Lower leg skin (tissue), 3 donors: ENCODE measurements at regions not wholly inside any gene's neighbourhood (a gene's known extent, or its start where the extent isn't known, plus 50 kb on each side); places are given as distances from the start of the nearest gene placed in this dataset.

Experiments
- CTCF ChIP-seq, 3 donors: fragments of 450-650 bp; IDR thresholded peaks; one replicate each; pipeline ENCODE4 v1.5.1; 2016; ENCODE audit warnings: antibody characterized with exemption in 3 of 3, mild to moderate bottlenecking in 3 of 3, moderate library complexity in 2 of 3
- POLR2A ChIP-seq, 2 donors: fragments of 450-650 bp; IDR thresholded peaks; one replicate each; pipeline ENCODE4 v1.6.1; 2016 to 2017; ENCODE audit warnings: antibody characterized with exemption in 2 of 2, mild to moderate bottlenecking in 1 of 2, moderate library complexity in 1 of 2

GRCh38 chr11:127345819-127346459, 345.4 kb upstream of the KIRREL3 start:
- no peak for TF ChIP-seq CTCF (IDR thresholded peaks at IDR 0.05)
- TF ChIP-seq POLR2A (IDR thresholded peaks at IDR 0.05), result no peak
